CD4-positive, alpha-beta T cell treated with Interleukin-1 beta for 1 hour (primary cell): ENCODE measurements at regions not wholly inside any gene's neighbourhood (a gene's known extent, or its start where the extent isn't known, plus 50 kb on each side); places are given as distances from the start of the nearest gene placed in this dataset.
"Not testable (repeated sequence)": the region's sequence is repeated elsewhere in the genome, so short reads cannot be mapped to it uniquely, and the experiment has no call there.

Source experiments
- DNase-seq, 2 donors: peaks; one replicate each; pipeline ENCODE4 v3.0.0-alpha.2; 2020 to 2022

GRCh38 chr6:117761610-117762009 lies 86.3 kb downstream of the NUS1 start:
- no peak for DNase-seq

GRCh38 chr6:117771403-117771802 lies 96.1 kb downstream of the NUS1 start:
- DNase-seq, result peak in 1 of 2 donors; percentile 3

- DNase-seq, result no peak
These were observed 101.2 kb downstream of the NUS1 start for GRCh38 chr6:117776441-117776840.

GRCh38 chr6:117781550-117781949 lies 106.3 kb downstream of the NUS1 start:
- DNase-seq, result no peak

- DNase-seq, result no peak
These were observed 108.0 kb downstream of the NUS1 start for GRCh38 chr6:117783279-117783678.

- no peak for DNase-seq
These were observed 115.7 kb downstream of the NUS1 start for GRCh38 chr6:117791012-117791411.

GRCh38 chr6:117795234-117795633 lies 111.8 kb upstream of the SLC35F1 start:
- no peak for DNase-seq

GRCh38 chr6:117798819-117799218 lies 108.2 kb upstream of the SLC35F1 start:
- not testable (repeated sequence) for DNase-seq

- DNase-seq, result no peak
These were observed 96.8 kb upstream of the SLC35F1 start for GRCh38 chr6:117810269-117810668.

- no peak for DNase-seq
These were observed 89.6 kb upstream of the SLC35F1 start for GRCh38 chr6:117817499-117817898.

GRCh38 chr6:117817992-117818391 lies 89.1 kb upstream of the SLC35F1 start:
- no peak for DNase-seq

- no peak for DNase-seq
These were observed 88.6 kb upstream of the SLC35F1 start for GRCh38 chr6:117818449-117818848.

GRCh38 chr6:117829594-117830319 lies 77.3 kb upstream of the SLC35F1 start:
- no peak for DNase-seq

- no peak for DNase-seq
These were observed 69.8 kb upstream of the SLC35F1 start for GRCh38 chr6:117837261-117837660.

- no peak for DNase-seq
These were observed 66.5 kb upstream of the SLC35F1 start for GRCh38 chr6:117840541-117840983.

- no peak for DNase-seq
These were observed 59.2 kb upstream of the SLC35F1 start for GRCh38 chr6:117847912-117848311.

- DNase-seq, result no peak
These were observed 58.0 kb upstream of the SLC35F1 start for GRCh38 chr6:117849087-117849486.
